ENCODE measurements at regions not wholly inside any gene's neighbourhood (a gene's known extent, or its start where the extent isn't known, plus 50 kb on each side); places are given as distances from the start of the nearest gene placed in this dataset.
"Not testable (repeated sequence)": the region's sequence is repeated elsewhere in the genome, so short reads cannot be mapped to it uniquely, and the experiment has no call there.

DNA sequence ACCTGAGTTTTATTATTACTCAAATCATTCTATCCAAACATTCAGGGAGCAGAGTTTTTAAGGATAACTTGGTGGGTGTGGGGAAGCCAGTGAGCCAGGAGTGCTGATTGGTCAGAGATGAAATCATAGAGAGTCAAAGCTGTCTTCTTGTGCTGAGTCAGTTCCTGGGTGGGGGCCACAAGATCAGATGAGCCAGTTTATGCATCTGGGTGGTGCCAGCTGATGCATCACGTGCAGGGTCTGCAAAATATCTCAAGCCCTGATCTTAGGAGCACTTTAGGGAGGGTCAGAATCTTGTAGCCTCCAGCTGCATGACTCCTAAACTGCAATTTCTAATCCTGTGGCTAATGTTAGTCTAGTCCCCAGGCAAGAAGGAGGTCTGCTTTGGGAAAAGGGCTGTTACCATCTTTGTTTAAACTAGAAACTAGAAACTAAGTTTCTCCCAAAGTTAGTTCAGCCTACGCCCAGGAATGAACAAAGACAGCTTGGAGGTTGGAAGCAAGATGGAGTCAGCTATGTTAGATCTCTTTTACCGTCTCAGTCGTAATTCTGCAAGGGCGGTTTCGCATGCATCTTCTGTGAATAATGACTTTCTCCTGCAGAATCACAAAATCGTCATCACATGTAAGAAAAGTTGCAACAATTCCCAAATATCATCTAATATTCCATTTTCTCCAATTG is 97.5 kb downstream of the ZNF664 start:
- not testable (repeated sequence) for H3K4me3 ChIP-seq (ENCODE audit: low read depth, low read length); DNase-seq (ENCODE audit: low read depth)

DNA sequence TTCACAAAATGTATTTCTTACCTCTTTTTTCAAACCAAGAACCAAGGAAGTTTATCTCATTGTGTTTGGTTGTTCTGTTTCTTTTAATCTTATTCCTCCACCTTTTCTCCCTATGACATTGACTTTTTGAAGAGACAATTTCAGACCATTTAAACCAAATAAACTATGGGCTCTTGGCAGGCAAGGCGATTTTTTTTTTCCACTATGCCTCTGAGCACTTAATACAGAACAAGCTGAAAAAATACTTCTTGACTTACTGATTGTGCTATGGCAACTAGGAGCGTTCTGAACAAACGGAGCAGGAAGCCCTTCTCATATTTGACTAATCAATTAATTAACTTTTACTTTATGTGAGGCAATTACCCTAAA is 98.0 kb downstream of the ZNF664 start:
- no peak overlapping the region for H3K4me3 ChIP-seq (ENCODE audit: low read depth, low read length)
- TF ChIP-seq, protein P1, sequence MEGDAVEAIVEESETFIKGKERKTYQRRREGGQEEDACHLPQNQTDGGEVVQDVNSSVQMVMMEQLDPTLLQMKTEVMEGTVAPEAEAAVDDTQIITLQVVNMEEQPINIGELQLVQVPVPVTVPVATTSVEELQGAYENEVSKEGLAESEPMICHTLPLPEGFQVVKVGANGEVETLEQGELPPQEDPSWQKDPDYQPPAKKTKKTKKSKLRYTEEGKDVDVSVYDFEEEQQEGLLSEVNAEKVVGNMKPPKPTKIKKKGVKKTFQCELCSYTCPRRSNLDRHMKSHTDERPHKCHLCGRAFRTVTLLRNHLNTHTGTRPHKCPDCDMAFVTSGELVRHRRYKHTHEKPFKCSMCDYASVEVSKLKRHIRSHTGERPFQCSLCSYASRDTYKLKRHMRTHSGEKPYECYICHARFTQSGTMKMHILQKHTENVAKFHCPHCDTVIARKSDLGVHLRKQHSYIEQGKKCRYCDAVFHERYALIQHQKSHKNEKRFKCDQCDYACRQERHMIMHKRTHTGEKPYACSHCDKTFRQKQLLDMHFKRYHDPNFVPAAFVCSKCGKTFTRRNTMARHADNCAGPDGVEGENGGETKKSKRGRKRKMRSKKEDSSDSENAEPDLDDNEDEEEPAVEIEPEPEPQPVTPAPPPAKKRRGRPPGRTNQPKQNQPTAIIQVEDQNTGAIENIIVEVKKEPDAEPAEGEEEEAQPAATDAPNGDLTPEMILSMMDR (IDR thresholded peaks at IDR 0.05; ENCODE audit: low read depth, low read length, missing control alignments), result no peak
- no peak for DNase-seq (ENCODE audit: low read depth)

DNA sequence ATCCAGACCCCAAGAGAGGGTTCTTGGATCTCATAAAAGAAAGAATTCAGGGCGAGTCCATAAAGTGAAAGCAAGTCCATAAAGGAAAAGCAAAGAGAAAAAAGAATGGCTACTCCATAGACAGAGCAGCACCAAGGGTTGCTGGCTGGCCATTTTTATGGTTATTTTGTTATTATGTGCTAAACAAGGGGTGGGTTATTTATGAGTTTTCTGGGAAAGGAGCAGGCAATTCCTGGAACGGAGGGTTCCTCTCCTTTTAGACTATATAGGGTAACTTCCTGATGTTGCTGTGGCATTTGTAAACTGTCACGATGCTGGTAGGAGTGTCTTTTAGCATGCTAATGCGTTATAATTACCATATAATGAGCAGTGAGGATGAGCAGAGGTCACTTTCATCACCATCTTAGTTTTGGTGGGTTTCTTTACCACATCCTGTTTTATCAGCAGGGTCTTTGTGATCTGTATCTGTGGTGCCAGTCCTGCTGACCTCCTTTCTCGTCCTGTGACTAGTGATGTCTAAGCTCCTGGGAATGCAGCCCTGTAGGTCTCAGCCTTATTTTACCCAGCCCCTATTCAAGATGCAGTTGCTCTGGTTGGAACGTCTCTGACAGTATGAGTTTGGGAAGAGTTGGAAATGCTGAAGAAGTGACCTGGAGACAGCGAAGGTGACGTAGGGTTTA is 100.5 kb downstream of the ZNF664 start:
- TF ChIP-seq, protein P1 (IDR thresholded peaks at IDR 0.05; ENCODE audit: low read depth, low read length, missing control alignments), result no peak
- no peak for DNase-seq (ENCODE audit: low read depth)
- no peak overlapping the region for H3K4me3 ChIP-seq (ENCODE audit: low read depth, low read length)

DNA sequence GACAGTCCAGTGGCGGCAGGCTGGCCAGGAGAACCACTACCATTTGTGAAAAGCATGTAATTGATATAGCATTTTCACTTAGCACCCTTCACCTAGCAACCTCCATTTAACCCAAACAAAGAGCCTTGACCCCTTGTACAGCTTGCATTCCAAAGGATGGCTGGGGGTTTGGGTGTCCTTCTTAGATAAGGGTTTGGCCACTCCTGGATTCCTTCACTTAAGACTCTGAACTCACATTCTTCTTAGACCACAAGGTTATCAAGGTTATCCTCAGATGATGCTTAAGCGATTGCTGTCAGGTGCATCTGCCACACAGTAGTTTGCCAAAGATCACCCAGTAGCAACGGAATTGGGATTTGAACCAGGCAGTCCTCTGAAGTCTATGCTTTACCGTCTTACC is 102.8 kb downstream of the ZNF664 start:
- TF ChIP-seq, protein P1 (IDR thresholded peaks at IDR 0.05; ENCODE audit: low read depth, low read length, missing control alignments), result no peak
- H3K4me3 ChIP-seq (ENCODE audit: low read depth, low read length), result no peak overlapping the region
- no peak for DNase-seq (ENCODE audit: low read depth)

DNA sequence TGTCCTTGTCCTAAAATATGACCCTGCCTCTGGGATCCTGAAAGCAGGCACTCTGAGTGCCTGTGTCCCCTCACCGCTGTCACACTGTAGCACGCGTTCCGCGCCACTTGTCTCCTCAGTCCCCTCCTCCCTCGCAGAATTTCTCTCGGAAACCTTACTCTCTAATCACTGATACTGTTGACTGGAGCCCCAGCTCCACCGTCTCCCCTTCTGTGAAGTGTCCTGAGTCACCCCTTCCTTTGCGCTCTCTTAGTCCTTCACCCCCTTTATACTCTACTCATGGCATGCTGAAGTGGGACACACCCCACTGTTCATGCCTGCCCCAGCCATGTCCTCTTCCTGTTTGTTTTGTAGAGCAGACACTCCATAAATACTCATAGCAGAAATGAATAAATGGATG is 104.7 kb downstream of the ZNF664 start:
- TF ChIP-seq, protein P1 (IDR thresholded peaks at IDR 0.05; ENCODE audit: low read depth, low read length, missing control alignments), result no peak
- no peak overlapping the region for H3K4me3 ChIP-seq (ENCODE audit: low read depth, low read length)
- no peak for DNase-seq (ENCODE audit: low read depth)

DNA sequence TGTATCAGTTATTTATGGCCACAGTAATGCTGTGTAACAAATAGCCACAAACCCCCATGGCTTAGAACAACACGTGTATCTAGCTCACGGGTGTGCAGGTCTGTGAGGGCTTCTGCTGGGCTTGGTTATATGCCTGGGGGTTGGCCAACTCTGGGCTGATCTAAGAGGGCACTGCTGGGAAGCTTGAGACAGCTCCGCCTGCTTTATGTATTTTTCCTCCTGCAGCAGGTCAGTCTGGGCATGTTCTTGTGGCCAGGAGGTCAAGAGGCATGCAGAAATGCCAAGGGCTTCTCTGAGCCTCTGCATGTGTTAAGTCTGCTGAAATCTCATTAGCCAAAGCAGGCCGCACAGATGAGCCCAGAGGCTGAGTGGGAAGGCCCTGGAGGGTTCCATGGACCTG is 105.8 kb downstream of the ZNF664 start:
- TF ChIP-seq, protein P1 (IDR thresholded peaks at IDR 0.05; ENCODE audit: low read depth, low read length, missing control alignments), result no peak
- no peak overlapping the region for H3K4me3 ChIP-seq (ENCODE audit: low read depth, low read length)
- no peak for DNase-seq (ENCODE audit: low read depth)

DNA sequence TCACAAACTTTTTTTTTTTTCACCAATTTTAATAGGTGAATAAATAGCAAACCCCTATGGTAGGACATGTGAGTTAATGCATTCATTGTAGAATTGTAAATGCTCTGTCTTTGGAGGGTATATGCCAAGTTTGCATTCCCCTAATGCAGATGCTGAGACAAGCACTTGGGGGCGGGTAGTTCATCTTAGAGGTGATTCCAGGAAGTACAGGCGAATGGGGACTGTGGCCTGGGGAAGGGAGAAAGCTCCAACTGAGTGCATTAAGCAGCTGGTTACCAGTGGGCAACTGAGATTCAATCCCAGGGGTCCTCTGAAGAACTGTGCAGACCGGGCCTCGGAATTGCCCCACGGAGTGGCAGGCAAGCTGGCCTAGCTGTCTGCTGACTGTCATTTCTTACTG is 107.6 kb downstream of the ZNF664 start:
- no peak overlapping the region for H3K4me3 ChIP-seq (ENCODE audit: low read depth, low read length)
- TF ChIP-seq, protein P1 (IDR thresholded peaks at IDR 0.05; ENCODE audit: low read depth, low read length, missing control alignments), result no peak
- DNase-seq (ENCODE audit: low read depth), result no peak

Data from GM12864 (cell line).